ENCODE measurements at regions not wholly inside any gene's neighbourhood (a gene's known extent, or its start where the extent isn't known, plus 50 kb on each side); places are given as distances from the start of the nearest gene placed in this dataset.

DNA sequence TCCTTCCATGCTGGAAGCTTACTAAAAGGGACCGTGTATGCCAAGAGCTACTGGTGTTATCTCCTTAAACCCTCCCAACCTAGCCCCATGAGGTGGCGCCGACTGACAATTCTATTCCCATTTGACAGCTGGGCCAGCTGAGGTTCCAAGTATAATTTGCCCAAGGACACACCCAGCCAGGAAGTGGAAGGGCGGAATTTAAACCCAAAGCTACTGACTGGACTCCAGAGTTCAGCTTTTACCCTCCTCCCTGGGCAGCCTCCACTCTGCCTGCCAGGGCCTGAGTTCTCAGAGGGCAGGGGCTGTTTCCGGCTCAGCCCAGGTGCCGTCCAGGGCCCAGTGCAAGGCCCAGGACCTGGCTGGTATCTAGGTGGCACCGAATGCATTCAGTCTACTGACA lies 71.8 kb downstream of the C9orf50 start:
- TF ChIP-seq, protein P1, sequence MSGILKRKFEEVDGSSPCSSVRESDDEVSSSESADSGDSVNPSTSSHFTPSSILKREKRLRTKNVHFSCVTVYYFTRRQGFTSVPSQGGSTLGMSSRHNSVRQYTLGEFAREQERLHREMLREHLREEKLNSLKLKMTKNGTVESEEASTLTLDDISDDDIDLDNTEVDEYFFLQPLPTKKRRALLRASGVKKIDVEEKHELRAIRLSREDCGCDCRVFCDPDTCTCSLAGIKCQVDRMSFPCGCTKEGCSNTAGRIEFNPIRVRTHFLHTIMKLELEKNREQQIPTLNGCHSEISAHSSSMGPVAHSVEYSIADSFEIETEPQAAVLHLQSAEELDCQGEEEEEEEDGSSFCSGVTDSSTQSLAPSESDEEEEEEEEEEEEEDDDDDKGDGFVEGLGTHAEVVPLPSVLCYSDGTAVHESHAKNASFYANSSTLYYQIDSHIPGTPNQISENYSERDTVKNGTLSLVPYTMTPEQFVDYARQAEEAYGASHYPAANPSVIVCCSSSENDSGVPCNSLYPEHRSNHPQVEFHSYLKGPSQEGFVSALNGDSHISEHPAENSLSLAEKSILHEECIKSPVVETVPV (CRISPR knock-in tag; IDR thresholded peaks at IDR 0.05) = no peak
- TF ChIP-seq, protein P2, sequence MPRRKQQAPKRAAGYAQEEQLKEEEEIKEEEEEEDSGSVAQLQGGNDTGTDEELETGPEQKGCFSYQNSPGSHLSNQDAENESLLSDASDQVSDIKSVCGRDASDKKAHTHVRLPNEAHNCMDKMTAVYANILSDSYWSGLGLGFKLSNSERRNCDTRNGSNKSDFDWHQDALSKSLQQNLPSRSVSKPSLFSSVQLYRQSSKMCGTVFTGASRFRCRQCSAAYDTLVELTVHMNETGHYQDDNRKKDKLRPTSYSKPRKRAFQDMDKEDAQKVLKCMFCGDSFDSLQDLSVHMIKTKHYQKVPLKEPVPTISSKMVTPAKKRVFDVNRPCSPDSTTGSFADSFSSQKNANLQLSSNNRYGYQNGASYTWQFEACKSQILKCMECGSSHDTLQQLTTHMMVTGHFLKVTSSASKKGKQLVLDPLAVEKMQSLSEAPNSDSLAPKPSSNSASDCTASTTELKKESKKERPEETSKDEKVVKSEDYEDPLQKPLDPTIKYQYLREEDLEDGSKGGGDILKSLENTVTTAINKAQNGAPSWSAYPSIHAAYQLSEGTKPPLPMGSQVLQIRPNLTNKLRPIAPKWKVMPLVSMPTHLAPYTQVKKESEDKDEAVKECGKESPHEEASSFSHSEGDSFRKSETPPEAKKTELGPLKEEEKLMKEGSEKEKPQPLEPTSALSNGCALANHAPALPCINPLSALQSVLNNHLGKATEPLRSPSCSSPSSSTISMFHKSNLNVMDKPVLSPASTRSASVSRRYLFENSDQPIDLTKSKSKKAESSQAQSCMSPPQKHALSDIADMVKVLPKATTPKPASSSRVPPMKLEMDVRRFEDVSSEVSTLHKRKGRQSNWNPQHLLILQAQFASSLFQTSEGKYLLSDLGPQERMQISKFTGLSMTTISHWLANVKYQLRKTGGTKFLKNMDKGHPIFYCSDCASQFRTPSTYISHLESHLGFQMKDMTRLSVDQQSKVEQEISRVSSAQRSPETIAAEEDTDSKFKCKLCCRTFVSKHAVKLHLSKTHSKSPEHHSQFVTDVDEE (CRISPR knock-in tag; IDR thresholded peaks at IDR 0.05) = no peak
- TF ChIP-seq ZC3H10 (CRISPR knock-in tag; IDR thresholded peaks at IDR 0.05) = no peak

Measured in SK-N-SH treated with all-trans-retinoic acid at 6 μM for 48 hours (cell line).